HFFc6 (cell line): ENCODE measurements at regions not wholly inside any gene's neighbourhood (a gene's known extent, or its start where the extent isn't known, plus 50 kb on each side); places are given as distances from the start of the nearest gene placed in this dataset.

Experiments
- DNase-seq: peaks from one replicate; pipeline ENCODE4 v3.0.0-alpha.2; 2018
- H3K27ac Mint-ChIP-seq: 2 replicates; pipeline ENCODE4 v1.8.0; 2020; ENCODE audit warnings: mild to moderate bottlenecking, mixed read lengths
- H3K27me3 Mint-ChIP-seq: 2 replicates; pipeline ENCODE4 v1.8.0; 2021; ENCODE audit warnings: mild to moderate bottlenecking, moderate library complexity, mixed read lengths; ENCODE audit not compliant: insufficient read depth
- H3K36me3 Mint-ChIP-seq: 2 replicates; pipeline ENCODE4 v1.8.0; 2021; ENCODE audit warnings: low read depth, mixed read lengths
- H3K4me1 Mint-ChIP-seq: 2 replicates; pipeline ENCODE4 v1.8.0; 2020; ENCODE audit warnings: low read depth, mixed read lengths
- H3K4me3 Mint-ChIP-seq: 2 replicates; pipeline ENCODE4 v1.8.0; 2020; ENCODE audit warnings: mild to moderate bottlenecking, moderate library complexity, mixed read lengths
- H3K9me3 Mint-ChIP-seq: 2 replicates; pipeline ENCODE4 v1.8.0; 2020; ENCODE audit warnings: mild to moderate bottlenecking, mixed read lengths
- CTCF ChIP-seq: fragments of 200-600 bp; sonication (generic); IDR thresholded peaks from 2 replicates; pipeline ENCODE4 v1.5.0; 2021; ENCODE audit warnings: antibody characterized with exemption, mild to moderate bottlenecking

GRCh38 chr2:137838255-137839092 is 125.8 kb upstream of the HNMT start:
- no peaks in the 10 kb centered on the region for H3K4me1 Mint-ChIP-seq
- no peaks in the 10 kb centered on the region for H3K9me3 Mint-ChIP-seq
- H3K4me3 Mint-ChIP-seq: no peak overlapping the region
- peak; percentile 90 for TF ChIP-seq CTCF
- H3K27ac Mint-ChIP-seq: no peak overlapping the region
- H3K27me3 Mint-ChIP-seq: no peaks in the 10 kb centered on the region; the same call in 1 of the 2 replicates
- peak; percentile 53 for DNase-seq
- H3K36me3 Mint-ChIP-seq: no peaks in the 10 kb centered on the region

- no peaks in the 10 kb centered on the region for H3K36me3 Mint-ChIP-seq
- H3K27ac Mint-ChIP-seq: no peak overlapping the region
- H3K4me3 Mint-ChIP-seq: no peak overlapping the region
- no peaks in the 10 kb centered on the region for H3K9me3 Mint-ChIP-seq
- H3K27me3 Mint-ChIP-seq: no peaks in the 10 kb centered on the region
- TF ChIP-seq CTCF: no peak
- no peak for DNase-seq
- H3K4me1 Mint-ChIP-seq: no peaks in the 10 kb centered on the region
Observed at GRCh38 chr2:137842430-137842829, 121.8 kb upstream of the HNMT start.

GRCh38 chr2:137842952-137843351 is 121.3 kb upstream of the HNMT start:
- Mint-ChIP-seq H3K27me3 (no peaks in the 10 kb centered on the region), H3K4me1 (no peaks in the 10 kb centered on the region), H3K36me3 (no peaks in the 10 kb centered on the region), H3K27ac (no peak overlapping the region), H3K4me3 (no peak overlapping the region), H3K9me3 (no peaks in the 10 kb centered on the region)
- TF ChIP-seq CTCF: no peak
- DNase-seq: no peak

GRCh38 chr2:137845422-137845821 is 118.9 kb upstream of the HNMT start:
- no peak for TF ChIP-seq CTCF
- H3K27me3 Mint-ChIP-seq: no peaks in the 10 kb centered on the region
- no peak overlapping the region for H3K27ac Mint-ChIP-seq
- H3K36me3 Mint-ChIP-seq: no peaks in the 10 kb centered on the region
- H3K4me1 Mint-ChIP-seq: no peaks in the 10 kb centered on the region
- DNase-seq: no peak
- no peak overlapping the region for H3K4me3 Mint-ChIP-seq
- no peaks in the 10 kb centered on the region for H3K9me3 Mint-ChIP-seq

- no peak for DNase-seq
- Mint-ChIP-seq H3K4me1 (no peaks in the 10 kb centered on the region), H3K36me3 (no peaks in the 10 kb centered on the region), H3K27ac (no peak overlapping the region), H3K27me3 (no peaks in the 10 kb centered on the region), H3K4me3 (no peak overlapping the region), H3K9me3 (no peaks in the 10 kb centered on the region)
- TF ChIP-seq CTCF: no peak
Observed at GRCh38 chr2:137846993-137847392, 117.3 kb upstream of the HNMT start.
